ENCODE measurements at regions not wholly inside any gene's neighbourhood (a gene's known extent, or its start where the extent isn't known, plus 50 kb on each side); places are given as distances from the start of the nearest gene placed in this dataset.
"Not testable (repeated sequence)": the region's sequence is repeated elsewhere in the genome, so short reads cannot be mapped to it uniquely, and the experiment has no call there.

DNA sequence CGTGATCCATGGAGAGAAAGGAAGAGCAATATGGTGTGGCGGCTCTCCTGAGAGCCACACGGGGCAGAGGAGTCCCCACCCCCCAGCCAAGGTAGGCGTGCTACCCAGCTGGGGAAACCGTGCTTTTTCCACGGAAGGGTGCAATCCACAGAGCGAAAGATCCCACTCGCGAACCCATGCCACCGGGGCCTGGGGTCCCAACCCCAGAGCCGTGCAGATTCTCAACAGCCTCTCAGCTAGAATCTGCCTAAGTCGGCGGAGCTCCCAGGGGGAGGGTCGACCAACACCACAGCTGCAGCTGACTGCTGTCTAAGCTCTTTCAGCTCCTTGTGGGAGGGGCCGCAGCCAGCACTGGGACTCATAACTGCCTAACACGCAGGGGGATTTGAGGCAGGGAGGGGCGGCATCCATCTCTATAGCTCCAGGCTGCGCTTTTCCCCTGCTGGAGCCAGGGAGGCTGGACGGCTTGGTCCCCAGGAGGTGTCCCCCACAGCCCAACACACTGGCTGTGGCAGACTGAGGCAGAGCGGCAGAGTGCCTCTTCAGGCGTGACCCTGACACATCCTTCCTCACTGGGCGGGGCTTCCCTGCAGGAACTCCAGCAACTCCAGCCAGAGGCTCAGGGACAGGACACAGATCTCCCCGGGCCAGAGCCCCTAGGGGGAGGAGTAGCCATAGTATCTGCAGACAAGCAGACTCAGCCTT is 107.6 kb upstream of the ZBTB20 start:
- no peak for DNase-seq

DNA sequence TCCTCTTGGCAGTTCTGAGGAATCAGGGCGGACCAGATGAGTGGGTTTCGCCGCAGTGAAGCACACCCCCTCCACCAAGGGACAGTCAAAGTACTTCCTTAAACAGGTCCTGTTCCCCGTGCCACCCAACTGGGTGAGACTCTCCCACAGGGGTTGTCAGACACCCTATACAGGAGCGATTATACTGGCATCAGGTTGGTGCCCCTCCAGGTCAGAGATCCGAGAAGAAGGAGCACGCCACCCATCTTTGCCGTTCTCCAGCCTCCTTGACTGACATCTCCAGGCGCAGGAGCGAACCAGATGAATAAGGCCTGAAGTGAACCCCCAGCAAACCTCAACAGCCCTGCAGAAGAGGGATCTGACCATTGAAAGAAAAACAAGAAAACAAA is 108.1 kb upstream of the ZBTB20 start:
- no peak for DNase-seq

DNA sequence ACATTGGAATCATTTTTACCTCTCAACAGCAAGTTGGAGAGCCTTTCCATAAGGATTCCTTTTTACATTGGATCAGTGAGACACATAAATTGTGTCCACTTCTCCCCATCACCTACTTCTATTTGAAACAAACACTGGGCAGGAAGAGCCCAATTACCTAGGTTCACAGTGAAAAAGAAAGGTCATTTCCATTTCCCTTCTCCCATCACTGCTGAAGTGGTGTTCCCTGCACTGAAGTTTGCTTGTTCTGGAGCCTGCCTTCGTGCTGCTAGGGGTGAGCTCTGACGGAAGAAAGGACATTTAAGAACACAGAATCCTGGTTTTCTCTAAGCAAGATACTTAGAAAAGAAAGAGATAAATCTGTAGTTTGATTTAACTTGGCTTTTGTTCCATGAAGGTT is 123.8 kb upstream of the ZBTB20 start:
- DNase-seq, result no peak

GRCh38 chr3:115272036-115272824 is 125.1 kb upstream of the ZBTB20 start:
- no peak for DNase-seq

DNA sequence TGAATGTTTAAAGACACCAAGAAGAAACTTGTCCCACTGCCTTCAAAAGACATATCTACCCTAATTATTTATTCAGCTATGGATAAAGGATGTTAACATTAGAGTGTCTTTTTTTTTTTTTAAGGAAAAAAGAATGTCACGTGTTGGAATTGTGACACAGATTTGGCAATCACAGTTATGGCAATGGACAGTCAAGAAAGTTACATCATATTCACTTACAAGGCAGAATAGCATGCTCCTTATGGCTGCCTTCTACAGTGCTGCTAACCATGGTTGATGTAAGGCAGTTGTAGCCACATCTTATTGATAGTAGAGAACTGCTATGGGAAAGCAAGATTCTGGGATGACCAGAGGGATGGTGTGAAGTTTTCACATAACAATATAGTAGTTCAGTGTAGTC is 128.8 kb upstream of the ZBTB20 start:
- no peak for DNase-seq

GRCh38 chr3:115279939-115280338 is 132.9 kb upstream of the ZBTB20 start:
- DNase-seq, result no peak

- no peak for DNase-seq
Observed at GRCh38 chr3:115280506-115280905, 133.4 kb upstream of the ZBTB20 start.

DNA sequence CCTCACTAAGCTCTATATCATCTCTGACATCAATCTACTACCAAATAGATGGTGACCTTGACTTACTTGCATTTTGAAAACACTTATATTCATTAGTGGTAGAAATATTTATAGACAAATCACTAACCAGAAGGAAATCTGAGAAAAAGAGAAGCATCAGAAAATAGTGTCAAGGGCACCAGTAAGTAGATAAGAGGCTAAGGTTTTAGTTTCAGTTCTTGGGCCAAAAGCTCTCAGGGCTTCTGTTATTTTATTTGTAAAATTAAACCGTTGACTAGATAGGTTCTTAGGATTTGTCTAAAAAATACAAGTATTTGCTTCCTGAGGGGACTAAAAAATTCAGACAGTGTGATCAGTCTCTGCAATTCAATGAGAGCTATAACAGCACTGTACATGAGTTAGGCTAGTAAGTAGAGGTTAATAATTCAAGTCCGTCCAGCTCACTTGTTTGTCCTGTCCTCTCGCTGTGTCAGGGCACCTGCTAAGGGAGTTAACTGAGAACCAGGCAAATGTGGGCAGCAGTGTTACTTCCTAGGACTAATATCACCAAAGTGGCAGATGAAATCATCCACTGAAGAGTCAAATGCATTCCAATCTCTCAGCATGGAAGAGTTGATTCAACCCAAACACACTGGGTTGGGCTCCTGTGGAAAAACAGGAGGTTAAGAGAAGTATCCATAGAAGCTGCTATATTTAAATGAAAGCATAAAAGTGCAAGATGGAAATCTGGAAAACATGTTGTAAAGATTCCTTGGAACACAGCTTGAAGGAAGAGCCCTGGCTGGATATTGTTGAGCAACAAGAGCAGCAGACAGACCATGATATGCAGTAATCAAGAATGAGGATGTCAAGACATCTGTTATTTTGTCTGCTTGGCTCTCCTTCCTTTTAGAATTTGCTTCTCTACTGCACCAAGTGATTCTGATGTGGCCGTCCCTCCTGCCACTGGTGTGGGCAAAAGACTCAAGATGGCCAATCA is 134.9 kb upstream of the ZBTB20 start:
- DNase-seq, result no peak

GRCh38 chr3:115284980-115285379 is 137.9 kb upstream of the ZBTB20 start:
- DNase-seq, result no peak

DNA sequence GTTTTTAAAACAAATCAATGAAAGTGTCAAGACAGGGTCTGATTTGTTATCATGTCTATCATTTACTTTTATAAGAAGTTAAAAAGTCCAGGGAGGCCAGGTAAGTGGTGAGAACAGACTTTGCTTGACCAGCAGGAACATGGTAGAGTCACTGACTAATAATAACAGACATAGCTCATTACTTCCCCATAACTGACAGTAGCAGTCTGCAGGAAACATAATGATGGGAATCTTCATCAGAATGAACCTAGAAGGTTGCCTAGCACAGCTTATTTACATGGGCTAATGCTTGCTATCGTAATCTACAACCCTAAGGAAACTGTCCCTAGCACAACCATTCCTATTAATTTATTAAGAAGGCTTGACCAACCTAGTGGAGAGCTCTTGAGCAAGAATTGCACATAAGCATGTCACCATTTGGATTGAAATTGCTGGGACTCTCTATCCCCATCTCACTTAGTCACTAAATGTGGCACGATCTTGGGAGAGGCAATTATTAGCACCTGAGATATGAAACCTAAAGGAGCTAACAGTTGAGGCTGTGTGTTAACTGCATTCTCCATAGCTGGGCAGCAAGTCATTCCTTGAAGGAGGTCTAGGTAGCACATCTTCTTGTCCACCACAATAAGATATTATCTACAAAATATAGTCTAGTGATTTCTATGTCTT is 139.6 kb upstream of the ZBTB20 start:
- DNase-seq, result no peak

- DNase-seq, result no peak
Observed at GRCh38 chr3:115287198-115287597, 140.1 kb upstream of the ZBTB20 start.

- DNase-seq, result no peak
Observed at GRCh38 chr3:115292131-115292530, 145.0 kb upstream of the ZBTB20 start.

DNA sequence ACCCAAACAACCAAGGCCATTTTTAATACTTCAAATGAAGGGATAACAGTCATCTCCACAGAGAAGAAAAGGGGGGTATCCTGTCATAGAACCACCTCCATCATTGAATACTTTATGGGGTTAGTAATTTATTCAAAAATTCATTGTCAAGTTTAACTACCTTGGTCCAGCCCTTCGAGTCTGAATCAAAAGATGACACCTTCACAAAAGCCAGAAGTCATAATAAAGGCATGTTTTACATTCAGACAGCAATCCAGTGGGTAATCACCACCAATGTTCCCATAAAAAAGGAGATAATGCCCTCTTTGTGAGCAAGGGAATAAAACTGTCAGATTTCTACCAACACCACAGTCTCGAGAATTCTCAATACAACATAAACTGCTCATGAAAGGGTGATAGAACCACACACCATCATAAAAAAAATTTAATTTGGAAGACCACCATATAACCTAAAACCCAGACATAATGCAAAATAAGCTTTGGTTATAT is 145.6 kb upstream of the ZBTB20 start:
- no peak for DNase-seq

- no peak for DNase-seq
Observed at GRCh38 chr3:115293321-115293720, 146.2 kb upstream of the ZBTB20 start.

GRCh38 chr3:115301364-115301860 is 154.3 kb upstream of the ZBTB20 start:
- no peak for DNase-seq

DNA sequence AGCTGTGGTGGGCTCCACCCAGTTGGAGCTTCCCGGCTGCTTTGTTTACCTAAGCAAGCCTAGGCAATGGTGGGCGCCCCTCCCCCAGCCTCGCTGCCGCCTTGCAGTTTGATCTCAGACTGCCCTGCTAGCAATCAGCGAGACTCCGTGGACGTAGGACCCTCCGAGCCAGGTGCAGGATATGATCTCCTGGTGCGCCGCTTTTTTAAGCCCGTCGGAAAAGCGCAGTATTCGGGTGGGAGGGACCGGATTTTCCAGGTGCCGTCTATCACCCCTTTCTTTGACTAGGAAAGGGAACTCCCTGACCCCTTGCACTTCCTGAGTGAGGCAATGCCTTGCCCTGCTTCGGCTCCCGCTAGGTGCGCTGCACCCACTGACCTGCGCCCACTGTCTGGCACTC is 170.9 kb upstream of the ZBTB20 start:
- DNase-seq, result not testable (repeated sequence)

GRCh38 chr3:115321400-115321805 is 174.3 kb upstream of the ZBTB20 start:
- no peak for DNase-seq

GRCh38 chr3:115322901-115323300 is 175.8 kb upstream of the ZBTB20 start:
- no peak for DNase-seq

DNA sequence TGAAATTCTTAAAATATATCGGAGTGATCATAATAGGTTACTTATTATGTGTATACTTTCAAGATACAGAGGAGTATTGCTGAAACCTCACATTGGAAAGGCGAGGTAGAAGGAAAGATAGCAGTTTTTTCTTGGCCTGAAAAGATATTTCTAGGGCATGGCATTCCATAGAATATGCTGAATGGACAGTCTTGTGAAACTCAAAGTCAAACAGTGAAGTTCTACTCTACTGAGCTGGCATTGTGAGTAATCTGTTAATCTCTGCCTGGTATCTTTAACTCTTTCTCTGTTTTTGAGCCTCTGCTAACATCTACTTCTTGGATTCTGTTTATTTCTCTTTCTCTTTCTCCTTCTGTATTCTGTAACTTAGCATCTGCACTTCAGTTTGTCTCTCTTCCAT is 176.3 kb upstream of the ZBTB20 start:
- DNase-seq, result no peak

DNA sequence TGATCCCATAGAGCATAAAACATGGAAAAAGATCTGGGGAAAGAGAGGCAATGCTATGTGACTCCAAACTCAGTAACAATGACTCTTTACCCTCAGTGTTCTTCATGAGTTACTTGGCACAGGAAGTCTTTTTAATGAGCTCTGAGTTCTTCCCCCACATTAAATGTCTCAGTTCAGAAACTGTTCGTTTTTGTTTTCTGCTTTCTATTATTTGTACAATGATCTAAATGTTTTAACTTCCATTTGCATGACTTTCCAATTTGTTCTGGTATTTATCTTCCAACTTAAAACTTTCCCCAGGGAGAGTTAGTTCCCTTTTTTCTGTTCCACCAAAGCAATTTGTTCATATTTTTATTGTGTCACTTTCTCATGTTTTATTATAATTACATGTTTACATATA is 177.0 kb upstream of the ZBTB20 start:
- no peak for DNase-seq

DNA sequence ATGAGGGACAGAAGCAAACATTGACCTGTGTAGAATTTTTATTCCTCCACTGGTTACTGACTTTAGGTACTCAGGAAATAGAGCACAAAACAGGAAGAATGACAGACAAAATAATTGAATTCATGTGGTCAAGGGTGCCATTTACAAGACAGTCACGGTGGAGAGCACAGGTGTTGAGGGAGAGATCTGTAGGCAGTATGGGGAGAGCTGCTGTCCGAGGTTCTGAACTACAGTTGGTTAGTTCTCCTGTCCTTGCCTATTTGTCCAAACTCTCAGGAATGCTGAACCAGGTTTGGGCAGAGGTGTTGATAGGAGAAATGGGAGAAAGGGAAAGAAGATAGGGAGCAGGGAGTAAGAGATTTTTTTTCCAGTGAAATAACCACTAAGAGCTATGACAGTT is 178.5 kb upstream of the ZBTB20 start:
- no peak for DNase-seq

DNA sequence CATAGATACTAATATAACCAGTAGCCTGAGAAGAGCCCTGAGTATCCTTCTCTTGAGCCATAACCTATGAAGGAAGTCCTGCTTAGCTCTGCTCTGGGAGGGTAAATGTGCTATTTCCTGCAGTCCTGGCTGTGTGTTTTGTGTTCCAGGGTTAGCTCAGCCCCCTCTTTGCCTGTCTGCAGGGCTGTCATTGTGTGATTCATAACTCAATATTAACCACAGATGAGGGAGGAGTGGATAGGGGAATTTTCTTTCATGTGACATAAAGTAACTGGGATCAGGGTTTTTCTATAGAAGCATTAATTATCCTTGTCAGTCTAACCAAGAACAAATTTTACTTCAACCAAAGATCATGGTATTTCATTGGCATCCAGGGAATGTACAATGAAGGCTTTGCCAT is 183.3 kb upstream of the ZBTB20 start:
- no peak for DNase-seq

Measured in CD4-positive, alpha-beta T cell treated with Interleukin-21 for 1 hour (primary cell).